HL-60 (cell line): ENCODE measurements at regions not wholly inside any gene's neighbourhood (a gene's known extent, or its start where the extent isn't known, plus 50 kb on each side); places are given as distances from the start of the nearest gene placed in this dataset.

Experiments used
- CTCF ChIP-seq: IDR thresholded peaks from one replicate; pipeline ENCODE4 v1.5.1; 2011; ENCODE audit warnings: low read length, control low read depth, inconsistent platforms; ENCODE audit not compliant: insufficient read depth
- GABPA ChIP-seq: IDR thresholded peaks from 2 replicates; pipeline ENCODE4 v1.6.1; 2012; ENCODE audit warnings: low read depth
- POLR2AphosphoS5 ChIP-seq: IDR thresholded peaks from 2 replicates; pipeline ENCODE4 v1.6.1; 2012; ENCODE audit warnings: low read depth
- SPI1 ChIP-seq: IDR thresholded peaks from 2 replicates; pipeline ENCODE4 v1.6.1; 2012; ENCODE audit warnings: low read depth, mild to moderate bottlenecking, borderline replicate concordance

GRCh38 chr13:62964522-62964921 is 1548.9 kb upstream of the PCDH20 start:
- TF ChIP-seq CTCF (no peak), GABPA (no peak), POLR2AphosphoS5 (no peak), SPI1 (no peak)
